A673 (cell line): ENCODE measurements at regions not wholly inside any gene's neighbourhood (a gene's known extent, or its start where the extent isn't known, plus 50 kb on each side); places are given as distances from the start of the nearest gene placed in this dataset.
A peak's percentile ranks its signal among the peaks of the same experiment; 100 is the strongest.

Experiments used
- BruUV-seq: library from RNA; stranded (reverse); fragments of 400-500 nt; replicated peaks from 2 replicates; lab custom pipeline; 2021; lab: Mats Ljungman, UMichigan
- CTCF ChIA-PET: fragments of 300-600 bp; sonication (Branson Sonifier 250); formaldehyde crosslinking; loops from one replicate; lab custom pipeline; 2022; ENCODE audit warnings: antibody characterized with exemption; lab: Charles Lee
- POLR2A ChIA-PET: fragments of 300-600 bp; sonication (Branson Sonifier 250); formaldehyde crosslinking; loops from one replicate; lab custom pipeline; 2022; ENCODE audit warnings: antibody characterized with exemption; ENCODE audit not compliant: low non-redundant PET; lab: Charles Lee
- DNase-seq: peaks from one replicate; pipeline ENCODE4 v3.0.0-alpha.2; 2015; ENCODE audit warnings: low spot score
- H3K27ac ChIP-seq: fragments of 200-600 bp; sonication (generic); 2 replicates; pipeline ENCODE4 v1.5.1; 2016; ENCODE audit warnings: mixed run types, low read depth, mild to moderate bottlenecking, mixed read lengths, antibody characterized with exemption, low read length; ENCODE audit not compliant: poor library complexity, severe bottlenecking
- H3K27me3 ChIP-seq: fragments of 200-600 bp; sonication (generic); replicated peaks from 2 replicates; pipeline ENCODE4 v1.6.1; 2017; ENCODE audit warnings: mixed run types, low read depth, mild to moderate bottlenecking, mixed read lengths, antibody characterized with exemption, low read length; ENCODE audit not compliant: insufficient read depth, poor library complexity
- H3K36me3 ChIP-seq: fragments of 200-600 bp; sonication (generic); 2 replicates; pipeline ENCODE4 v1.6.1; 2016; ENCODE audit warnings: mixed run types, mild to moderate bottlenecking, mixed read lengths, antibody characterized with exemption, low read length; ENCODE audit not compliant: insufficient read depth, poor library complexity, severe bottlenecking
- H3K4me1 ChIP-seq: fragments of 200-600 bp; sonication (generic); 2 replicates; pipeline ENCODE4 v1.6.1; 2017; ENCODE audit warnings: mixed run types, mild to moderate bottlenecking, mixed read lengths, antibody characterized with exemption, low read length; ENCODE audit not compliant: insufficient read depth, poor library complexity, severe bottlenecking
- H3K4me3 ChIP-seq: fragments of 200-600 bp; sonication (generic); 2 replicates; pipeline ENCODE4 v1.5.1; 2016; ENCODE audit warnings: low read depth, mixed run types, mild to moderate bottlenecking, mixed read lengths, low read length; ENCODE audit not compliant: poor library complexity, severe bottlenecking
- H3K9me3 ChIP-seq: fragments of 200-600 bp; sonication (generic); 2 replicates; pipeline ENCODE4 v1.6.1; 2016; ENCODE audit warnings: mixed run types, low read depth, mild to moderate bottlenecking, mixed read lengths, antibody characterized with exemption, low read length; ENCODE audit not compliant: poor library complexity, severe bottlenecking
- CTCF ChIP-seq: fragments of 300-800, 200-600 bp; sonication (generic); conservative IDR thresholded peaks from 2 replicates; pipeline ENCODE4 v1.5.1; 2017; ENCODE audit warnings: low read depth, mild to moderate bottlenecking, antibody characterized with exemption, low read length, moderate library complexity, mixed read lengths
- EZH2 ChIP-seq: fragments of 200-600 bp; sonication (generic); IDR thresholded peaks from 2 replicates; pipeline ENCODE4 v1.6.1; 2017; ENCODE audit warnings: borderline replicate concordance, low read depth, mild to moderate bottlenecking, mixed read lengths, antibody characterized with exemption, low read length; ENCODE audit not compliant: poor library complexity, severe bottlenecking
- intact Hi-C: fragments of 100-400 bp; cut with micrococcal nuclease; formaldehyde crosslinking; loops from one replicate; pipeline ENCODE4 v1.10.0; 2022; ENCODE audit not compliant: unreplicated experiment

- ChIA-PET POLR2A (no interaction called here), CTCF (no interaction called here)
- Histone ChIP-seq H3K27ac (no peak overlapping the region), H3K4me1 (no peaks in the 10 kb centered on the region), H3K27me3 (no peaks in the 10 kb centered on the region), H3K4me3 (no peak overlapping the region), H3K9me3 (peaks cover 5% of the 10 kb centered on the region), H3K36me3 (no peaks in the 10 kb centered on the region)
- no TSS peak for BruUV-seq
- intact Hi-C loops: no loop called here
- DNase-seq: no peak
- TF ChIP-seq CTCF: no peak
- TF ChIP-seq EZH2: no peak
Observed at GRCh38 chr20:61043681-61044080, 208.4 kb upstream of the CDH4 start.

GRCh38 chr20:61044499-61044898 lies 207.6 kb upstream of the CDH4 start:
- POLR2A ChIA-PET: no interaction called here
- CTCF ChIA-PET: no interaction called here
- BruUV-seq: no TSS peak
- Histone ChIP-seq H3K9me3 (peaks cover 5% of the 10 kb centered on the region), H3K27ac (no peak overlapping the region), H3K4me3 (no peak overlapping the region), H3K4me1 (no peaks in the 10 kb centered on the region), H3K36me3 (no peaks in the 10 kb centered on the region), H3K27me3 (no peaks in the 10 kb centered on the region)
- intact Hi-C loops: no loop called here
- TF ChIP-seq CTCF (peak; percentile 35), EZH2 (no peak)
- peak; percentile 8 for DNase-seq

GRCh38 chr20:61045091-61045490 lies 207.0 kb upstream of the CDH4 start:
- intact Hi-C loops: no loop called here
- no peak overlapping the region for H3K4me3 ChIP-seq
- H3K27ac ChIP-seq: no peak overlapping the region
- H3K4me1 ChIP-seq: no peaks in the 10 kb centered on the region
- H3K9me3 ChIP-seq: peaks cover 5% of the 10 kb centered on the region
- POLR2A ChIA-PET: no interaction called here
- DNase-seq: no peak
- TF ChIP-seq CTCF: no peak
- TF ChIP-seq EZH2: no peak
- CTCF ChIA-PET: no interaction called here
- no TSS peak for BruUV-seq
- no peaks in the 10 kb centered on the region for H3K36me3 ChIP-seq
- H3K27me3 ChIP-seq: no peaks in the 10 kb centered on the region
